HCT116 (cell line): ENCODE measurements at regions not wholly inside any gene's neighbourhood (a gene's known extent, or its start where the extent isn't known, plus 50 kb on each side); places are given as distances from the start of the nearest gene placed in this dataset.

Experiments
- ATAC-seq: fragments of 200-7000 bp; cut with Tn5 transposase; 2 replicates; pipeline ENCODE4 v1.9.1; 2020; ENCODE audit warnings: mild to moderate bottlenecking, moderate library complexity
- BruUV-seq: library from RNA; stranded (reverse); fragments of 400-500 nt; replicated peaks from 2 replicates; lab custom pipeline; 2021; lab: Mats Ljungman, UMichigan
- CTCF ChIA-PET: fragments of 300-600 bp; sonication (Branson Sonifier 250); formaldehyde crosslinking; loops from one replicate; lab custom pipeline; 2021; ENCODE audit warnings: antibody characterized with exemption; lab: Charles Lee
- POLR2A ChIA-PET: fragments of 300-600, 350-600 bp; sonication (Branson Sonifier 250); formaldehyde crosslinking; loops from one replicate; lab custom pipeline; 2021; ENCODE audit warnings: antibody characterized with exemption; lab: Charles Lee
- RAD21 ChIA-PET, 2 experiments: fragments of 300-600 bp; sonication (Branson Sonifier 250); formaldehyde crosslinking; loops; one replicate each; lab custom pipeline; 2023; ENCODE audit warnings: low total read pairs in 2 of 2; ENCODE audit not compliant: uncharacterized antibody in 2 of 2, unreplicated experiment in 2 of 2, low non-redundant PET in 1 of 2; lab: Charles Lee
- DNase-seq: peaks from one replicate; pipeline ENCODE4 v3.0.0-alpha.2; 2010; ENCODE audit warnings: low read depth, low spot score
- H2AFZ ChIP-seq: fragments of 200-600 bp; shearing (Covaris generic), sonication (generic); 2 replicates; pipeline ENCODE4 v1.6.1; 2017; ENCODE audit warnings: low read depth, mixed run types, mixed read lengths, antibody characterized with exemption, low read length; ENCODE audit not compliant: poor library complexity, severe bottlenecking
- H3K27ac ChIP-seq: 2 replicates; pipeline ENCODE4 v1.5.1; 2012; ENCODE audit warnings: low read depth, low read length
- H3K27me3 ChIP-seq: fragments of 200-600 bp; sonication (generic); 2 replicates; pipeline ENCODE4 v1.6.1; 2016; ENCODE audit warnings: mixed run types, low read length, mixed read lengths; ENCODE audit not compliant: insufficient read depth
- H3K36me3 ChIP-seq, 2 experiments: fragments of 200-500 bp in 1 of 2; fragments of 200-600 bp in 1 of 2; sonication (Bioruptor generic) in 1 of 2; sonication (generic) in 1 of 2; 2 replicates each; pipeline versions ENCODE4 v1.5.1 to v1.6.1; 2014 to 2016; ENCODE audit warnings: low read length in 2 of 2, inconsistent platforms in 1 of 2, mixed read lengths in 1 of 2, mixed run types in 1 of 2; ENCODE audit not compliant: insufficient read depth in 2 of 2, control insufficient read depth in 1 of 2
- H3K4me1 ChIP-seq, 2 experiments: fragments of 200-600 bp in 1 of 2; sonication (generic) in 1 of 2; 2 replicates each; pipeline versions ENCODE4 v1.5.1 to v1.6.1; 2012 to 2017; ENCODE audit warnings: low read length in 2 of 2, inconsistent platforms in 1 of 2, mild to moderate bottlenecking in 1 of 2, mixed read lengths in 1 of 2, mixed run types in 1 of 2, moderate library complexity in 1 of 2; ENCODE audit not compliant: insufficient read depth in 2 of 2, control insufficient read depth in 1 of 2
- H3K4me2 ChIP-seq: fragments of 200-600 bp; sonication (generic); 2 replicates; pipeline ENCODE4 v1.6.1; 2017; ENCODE audit warnings: mixed run types, low read length, mixed read lengths
- H3K4me3 ChIP-seq, 2 experiments: fragments of 200-600 bp in 1 of 2; sonication (generic) in 1 of 2; replicated peaks in 1 of 2; 2 replicates each; pipeline ENCODE4 v1.5.1; 2011 to 2016; ENCODE audit warnings: low read length in 2 of 2, control low read depth in 1 of 2, low read depth in 1 of 2, mild to moderate bottlenecking in 1 of 2, mixed read lengths in 1 of 2, mixed run types in 1 of 2
- H3K79me2 ChIP-seq: fragments of 200-600 bp; sonication (generic); 2 replicates; pipeline ENCODE4 v1.6.1; 2017; ENCODE audit warnings: mild to moderate bottlenecking, mixed run types, low read length, moderate library complexity, mixed read lengths; ENCODE audit not compliant: insufficient read depth
- H3K9ac ChIP-seq: fragments of 200-600 bp; sonication (generic); 2 replicates; pipeline ENCODE4 v1.6.1; 2016; ENCODE audit warnings: low read length, mixed read lengths
- H3K9me2 ChIP-seq: fragments of 200-600 bp; sonication (generic), shearing (Covaris generic); 2 replicates; pipeline ENCODE4 v1.6.1; 2017; ENCODE audit warnings: mixed run types, mild to moderate bottlenecking, moderate library complexity; ENCODE audit not compliant: insufficient read depth
- H3K9me3 ChIP-seq, 2 experiments: fragments of 200-500 bp in 1 of 2; fragments of 200-600 bp in 1 of 2; sonication (Bioruptor generic) in 1 of 2; sonication (generic) in 1 of 2; 2 replicates each; pipeline ENCODE4 v1.6.1; 2014 to 2017; ENCODE audit warnings: low read length in 2 of 2, mixed read lengths in 2 of 2, inconsistent platforms in 1 of 2, low read depth in 1 of 2, mild to moderate bottlenecking in 1 of 2, mixed run types in 1 of 2, moderate library complexity in 1 of 2; ENCODE audit not compliant: control insufficient read depth in 1 of 2, insufficient read depth in 1 of 2
- H4K20me1 ChIP-seq: fragments of 200-600 bp; sonication (generic), shearing (Covaris generic); 2 replicates; pipeline ENCODE4 v1.6.1; 2017; ENCODE audit warnings: mixed run types, mild to moderate bottlenecking, moderate library complexity; ENCODE audit not compliant: insufficient read depth
- CBX3 ChIP-seq: IDR thresholded peaks from 2 replicates; pipeline ENCODE4 v1.6.1; 2012; ENCODE audit warnings: low read depth
- CEBPB ChIP-seq: IDR thresholded peaks from 2 replicates; pipeline ENCODE4 v1.6.1; 2012; ENCODE audit warnings: low read depth
- EGR1 ChIP-seq: IDR thresholded peaks from 2 replicates; pipeline ENCODE4 v1.6.1; 2012; ENCODE audit warnings: low read depth
- ELF1 ChIP-seq: IDR thresholded peaks from 2 replicates; pipeline ENCODE4 v1.6.1; 2012; ENCODE audit warnings: low read depth, borderline replicate concordance
- RAD21 ChIP-seq: IDR thresholded peaks from 2 replicates; pipeline ENCODE4 v1.6.1; 2012; ENCODE audit warnings: low read depth, mild to moderate bottlenecking
- REST ChIP-seq: IDR thresholded peaks from 2 replicates; pipeline ENCODE4 v1.6.1; 2012; ENCODE audit warnings: low read depth
- SIN3A ChIP-seq: IDR thresholded peaks from 2 replicates; pipeline ENCODE4 v1.6.1; 2012; ENCODE audit warnings: low read depth
- SP1 ChIP-seq: IDR thresholded peaks from 2 replicates; pipeline ENCODE4 v1.6.1; 2012; ENCODE audit warnings: low read depth
- TCF7L2 ChIP-seq: IDR thresholded peaks from 2 replicates; pipeline ENCODE4 v1.7.0; 2011; ENCODE audit warnings: borderline replicate concordance, inconsistent platforms; ENCODE audit not compliant: insufficient read depth, insufficient read length; ENCODE audit errors: extremely low read depth
- intact Hi-C: fragments of 100-400 bp; cut with micrococcal nuclease; formaldehyde crosslinking; loops from 2 replicates; pipeline ENCODE4 v1.10.0; 2022

DNA sequence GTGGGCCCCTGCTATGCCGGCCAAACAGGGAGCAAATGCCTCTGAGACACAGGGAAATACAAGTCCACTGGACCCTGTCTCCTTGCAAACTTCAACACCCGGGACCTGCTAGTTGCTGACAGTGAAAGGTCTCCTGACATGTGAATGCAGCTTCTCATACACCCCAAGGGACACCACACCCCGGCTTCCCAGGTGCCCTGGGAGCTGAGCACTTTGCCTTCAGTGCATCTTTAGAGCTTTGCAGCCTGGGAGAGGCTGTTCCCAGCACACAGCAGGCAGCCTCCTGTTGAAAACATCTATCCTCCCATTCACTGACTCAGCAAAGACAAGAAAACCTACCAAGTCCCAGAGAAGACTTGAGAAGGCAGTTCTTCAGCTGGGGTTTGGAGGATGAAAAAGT, 143.4 kb downstream of the COL6A3 start:
- Histone ChIP-seq H3K36me3 (no peaks in the 10 kb centered on the region), H3K79me2 (no peaks in the 10 kb centered on the region), H3K4me3 (no peak overlapping the region), H3K27ac (no peak overlapping the region), H4K20me1 (no peaks in the 10 kb centered on the region), H3K27me3 (no peaks in the 10 kb centered on the region), H2AFZ (no peak overlapping the region), H3K9me2 (no peaks in the 10 kb centered on the region), H3K4me1 (no peaks in the 10 kb centered on the region), H3K4me2 (no peak overlapping the region), H3K9me3 (no peaks in the 10 kb centered on the region), H3K9ac (no peak overlapping the region)
- TF ChIP-seq EGR1 (no peak), TCF7L2 (no peak), RAD21 (no peak), ELF1 (no peak), REST (no peak), SIN3A (no peak), SP1 (no peak), CBX3 (no peak), CEBPB (no peak)
- ChIA-PET CTCF (no interaction called here), RAD21 (no interaction called here), POLR2A (no interaction called here)
- ATAC-seq (no peak), DNase-seq (no peak)
- intact Hi-C loops = no loop called here
- no TSS peak for BruUV-seq
